ENCODE measurements at regions not wholly inside any gene's neighbourhood (a gene's known extent, or its start where the extent isn't known, plus 50 kb on each side); places are given as distances from the start of the nearest gene placed in this dataset.

GRCh38 chr5:86532429-86532828 lies 85.3 kb upstream of the COX7C start:
- no peaks in the 10 kb centered on the region for H3K9me3 ChIP-seq (replicated peaks; ENCODE audit: control insufficient read depth, insufficient read depth, low read length)
- no peak for FAIRE-seq
- DNase-seq (ENCODE audit: low read depth, low spot score) = no peak
- ChIA-PET CTCF (no interaction called here), POLR2A (no interaction called here), RAD21 (ENCODE audit: unreplicated experiment) (no interaction called here), SMC1A (ENCODE audit: uncharacterized antibody, unreplicated experiment) (no interaction called here)
- no peak overlapping the region for H3K27ac ChIP-seq (ENCODE audit: control insufficient read depth, insufficient read depth)
- H3K36me3 ChIP-seq (ENCODE audit: control insufficient read depth in 2 of 2, insufficient read depth in 2 of 2, low read length in 1 of 2) = no peaks in the 10 kb centered on the region
- TF ChIP-seq ZSCAN29 (IDR thresholded peaks at IDR 0.05) = no peak
- TF ChIP-seq HDAC6 (IDR thresholded peaks at IDR 0.05; ENCODE audit: unreplicated experiment) = no peak
- TF ChIP-seq STAT1 (conservative IDR thresholded peaks at IDR 0.05) = no peak
- no peak for TF ChIP-seq SPI1 (IDR thresholded peaks at IDR 0.05; ENCODE audit: borderline replicate concordance, insufficient read depth, low read depth, low read length)
- no peak for TF ChIP-seq RAD21 (IDR thresholded peaks at IDR 0.05; ENCODE audit: insufficient read depth, low read depth, low read length)
- TF ChIP-seq NR2F1 (conservative IDR thresholded peaks at IDR 0.05) = no peak
- no peak for TF ChIP-seq JUND (IDR thresholded peaks at IDR 0.05; ENCODE audit: low read depth, low read length)
- no peak for TF ChIP-seq ESRRA (IDR thresholded peaks at IDR 0.05; ENCODE audit: low read length)
- no peak for TF ChIP-seq ZNF384 (IDR thresholded peaks at IDR 0.05; ENCODE audit: borderline replicate concordance, low read depth, low read length)
- no peak for TF ChIP-seq ZNF622 (IDR thresholded peaks at IDR 0.05)
- TF ChIP-seq ETV6 (conservative IDR thresholded peaks at IDR 0.05 in 1 of 2, IDR thresholded peaks at IDR 0.05 in 1 of 2; ENCODE audit: borderline replicate concordance in 1 of 2, low read depth in 1 of 2) = no peak
- no peak for TF ChIP-seq NFYB (IDR thresholded peaks at IDR 0.05; ENCODE audit: insufficient read depth, low read depth, low read length)
- TF ChIP-seq NFIC (IDR thresholded peaks at IDR 0.05; ENCODE audit: low read depth, low read length) = no peak
- TF ChIP-seq ZBED1 (IDR thresholded peaks at IDR 0.05; ENCODE audit: borderline replicate concordance) = no peak
- TF ChIP-seq CHD4 (IDR thresholded peaks at IDR 0.05) = no peak
- H3K79me2 ChIP-seq (ENCODE audit: control insufficient read depth, insufficient read depth, low read length) = no peaks in the 10 kb centered on the region
- 41% methylated on average over 2 of the region's 2 CpGs for whole genome bisulfite sequencing (ENCODE audit: insufficient coverage, insufficient replicate concordance, low lambda C conversion rate, missing lambda C conversion rate)
- no peak for ATAC-seq
- no peak overlapping the region for H2AFZ ChIP-seq (ENCODE audit: control insufficient read depth, low read depth, low read length)
- intact Hi-C loops (cut with micrococcal nuclease; ENCODE audit: unreplicated experiment) = no loop called here
- in situ Hi-C loops (cut with MboI) = no loop called here
- H4K20me1 ChIP-seq (ENCODE audit: control insufficient read depth, insufficient read depth) = no peaks in the 10 kb centered on the region
- H3K27me3 ChIP-seq (replicated peaks in 1 of 2; ENCODE audit: control insufficient read depth in 2 of 2, insufficient read depth in 2 of 2, low read length in 1 of 2) = no peaks in the 10 kb centered on the region
- BruUV-seq (replicated peaks) = no TSS peak
- H3K4me2 ChIP-seq (ENCODE audit: control insufficient read depth, insufficient read depth) = no peak overlapping the region
- no peak overlapping the region for H3K4me3 ChIP-seq
- no peaks in the 10 kb centered on the region for H3K4me1 ChIP-seq (ENCODE audit: control insufficient read depth, insufficient read depth, low read length)
- H3K9ac ChIP-seq (ENCODE audit: control insufficient read depth, insufficient read depth, low read length) = no peak overlapping the region
